ENCODE measurements at regions not wholly inside any gene's neighbourhood (a gene's known extent, or its start where the extent isn't known, plus 50 kb on each side); places are given as distances from the start of the nearest gene placed in this dataset.

- TF ChIP-seq, protein P1, sequence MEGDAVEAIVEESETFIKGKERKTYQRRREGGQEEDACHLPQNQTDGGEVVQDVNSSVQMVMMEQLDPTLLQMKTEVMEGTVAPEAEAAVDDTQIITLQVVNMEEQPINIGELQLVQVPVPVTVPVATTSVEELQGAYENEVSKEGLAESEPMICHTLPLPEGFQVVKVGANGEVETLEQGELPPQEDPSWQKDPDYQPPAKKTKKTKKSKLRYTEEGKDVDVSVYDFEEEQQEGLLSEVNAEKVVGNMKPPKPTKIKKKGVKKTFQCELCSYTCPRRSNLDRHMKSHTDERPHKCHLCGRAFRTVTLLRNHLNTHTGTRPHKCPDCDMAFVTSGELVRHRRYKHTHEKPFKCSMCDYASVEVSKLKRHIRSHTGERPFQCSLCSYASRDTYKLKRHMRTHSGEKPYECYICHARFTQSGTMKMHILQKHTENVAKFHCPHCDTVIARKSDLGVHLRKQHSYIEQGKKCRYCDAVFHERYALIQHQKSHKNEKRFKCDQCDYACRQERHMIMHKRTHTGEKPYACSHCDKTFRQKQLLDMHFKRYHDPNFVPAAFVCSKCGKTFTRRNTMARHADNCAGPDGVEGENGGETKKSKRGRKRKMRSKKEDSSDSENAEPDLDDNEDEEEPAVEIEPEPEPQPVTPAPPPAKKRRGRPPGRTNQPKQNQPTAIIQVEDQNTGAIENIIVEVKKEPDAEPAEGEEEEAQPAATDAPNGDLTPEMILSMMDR (IDR thresholded peaks at IDR 0.05) = no peak
- TF ChIP-seq POLR2A (IDR thresholded peaks at IDR 0.05) = no peak
- intact Hi-C loops (cut with DNase I; ENCODE audit: low total_unique reads) = no loop called here
- H3K9me3 ChIP-seq = no peaks in the 10 kb centered on the region
- H3K4me1 ChIP-seq = peaks cover 3% of the 10 kb centered on the region
- H3K27ac ChIP-seq = no peak overlapping the region
- DNase-seq = no peak
- WGBS, 2 donors = 26 to 36% methylated on average over 1 of the region's 1 CpG
- no peak overlapping the region for H3K4me3 ChIP-seq
- no peaks in the 10 kb centered on the region for H3K27me3 ChIP-seq
- no peaks in the 10 kb centered on the region for H3K36me3 ChIP-seq (ENCODE audit: low read depth, missing control alignments)
These were observed 104.8 kb downstream of the GASK1B start for GRCh38 chr4:158068068-158068467.

- TF ChIP-seq POLR2A (IDR thresholded peaks at IDR 0.05) = no peak
- TF ChIP-seq, protein P1 (IDR thresholded peaks at IDR 0.05) = no peak
- Histone ChIP-seq H3K27ac (no peak overlapping the region), H3K4me3 (no peak overlapping the region), H3K9me3 (no peaks in the 10 kb centered on the region), H3K27me3 (no peaks in the 10 kb centered on the region), H3K36me3 (ENCODE audit: low read depth, missing control alignments) (no peaks in the 10 kb centered on the region), H3K4me1 (peaks cover 3% of the 10 kb centered on the region)
- intact Hi-C loops (cut with DNase I; ENCODE audit: low total_unique reads) = no loop called here
- 83 to 87% methylated on average over 2 of the region's 2 CpGs for WGBS, 2 donors
- no peak for DNase-seq
These were observed 105.2 kb downstream of the GASK1B start for GRCh38 chr4:158067646-158068045.

DNA sequence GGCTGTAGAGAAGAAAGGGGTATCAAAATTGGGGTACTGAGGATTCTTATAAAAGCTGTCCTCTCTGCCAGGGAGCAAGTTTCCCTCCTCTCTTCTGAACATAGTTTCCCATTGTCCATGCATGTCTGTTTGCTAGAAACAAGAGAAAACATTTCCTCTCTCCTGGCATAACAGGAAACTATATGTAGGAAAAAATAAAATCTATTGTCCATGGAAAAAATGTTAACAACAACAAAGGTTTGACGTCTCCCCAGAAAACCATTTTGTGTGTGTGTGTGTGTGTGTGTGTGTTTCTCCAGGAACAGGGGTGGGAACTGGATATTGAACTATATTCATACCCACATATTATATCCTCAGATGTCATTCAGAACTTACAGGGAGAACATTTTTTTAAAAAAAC is 107.2 kb downstream of the GASK1B start:
- WGBS, 2 donors = 86% methylated on average over 1 of the region's 1 CpG
- TF ChIP-seq, protein P1 (IDR thresholded peaks at IDR 0.05) = no peak
- no peak for TF ChIP-seq POLR2A (IDR thresholded peaks at IDR 0.05)

DNA sequence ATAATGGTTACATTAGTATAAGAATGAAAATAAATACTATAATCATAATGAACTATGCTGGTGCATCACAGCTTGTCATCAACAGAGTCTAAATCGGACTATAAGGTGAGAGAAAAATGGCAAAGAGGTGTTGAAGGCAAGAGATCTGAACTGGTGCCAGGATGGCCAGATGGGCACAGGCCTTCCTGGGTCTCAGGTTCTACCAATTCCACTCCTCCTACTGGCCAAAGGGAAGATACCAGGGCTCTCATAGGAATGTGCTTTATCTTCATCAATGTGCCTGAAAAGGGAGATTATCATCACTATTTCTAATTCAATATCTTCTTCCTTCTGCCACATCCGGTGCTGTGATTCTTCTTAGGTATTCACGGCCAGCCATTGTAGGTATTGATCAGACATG is 107.6 kb downstream of the GASK1B start:
- intact Hi-C loops (cut with DNase I; ENCODE audit: low total_unique reads) = no loop called here
- H3K4me3 ChIP-seq = no peak overlapping the region
- TF ChIP-seq, protein P1 (IDR thresholded peaks at IDR 0.05) = no peak
- no peak for TF ChIP-seq POLR2A (IDR thresholded peaks at IDR 0.05)
- no peak overlapping the region for H3K27ac ChIP-seq
- no peak for DNase-seq
- H3K36me3 ChIP-seq (ENCODE audit: low read depth, missing control alignments) = no peaks in the 10 kb centered on the region
- 59% methylated on average over 3 of the region's 3 CpGs for WGBS, 2 donors
- H3K27me3 ChIP-seq = no peaks in the 10 kb centered on the region
- peaks cover 3% of the 10 kb centered on the region for H3K4me1 ChIP-seq
- no peaks in the 10 kb centered on the region for H3K9me3 ChIP-seq

More for the DNA sequence above, 107.2 kb downstream of the GASK1B start:
- intact Hi-C loops (cut with DNase I; ENCODE audit: low total_unique reads) = no loop called here
- H3K36me3 ChIP-seq (ENCODE audit: low read depth, missing control alignments) = no peaks in the 10 kb centered on the region
- peaks cover 3% of the 10 kb centered on the region for H3K4me1 ChIP-seq
- no peak overlapping the region for H3K27ac ChIP-seq
- no peak overlapping the region for H3K4me3 ChIP-seq
- no peaks in the 10 kb centered on the region for H3K27me3 ChIP-seq
- no peaks in the 10 kb centered on the region for H3K9me3 ChIP-seq
- DNase-seq = no peak

- H3K4me3 ChIP-seq = no peak overlapping the region
- H3K27me3 ChIP-seq = no peaks in the 10 kb centered on the region
- DNase-seq = no peak
- intact Hi-C loops (cut with DNase I; ENCODE audit: low total_unique reads) = no loop called here
- no peaks in the 10 kb centered on the region for H3K9me3 ChIP-seq
- TF ChIP-seq POLR2A (IDR thresholded peaks at IDR 0.05) = no peak
- TF ChIP-seq, protein P1 (IDR thresholded peaks at IDR 0.05) = no peak
- no peaks in the 10 kb centered on the region for H3K36me3 ChIP-seq (ENCODE audit: low read depth, missing control alignments)
- peaks cover 2% of the 10 kb centered on the region for H3K4me1 ChIP-seq
- no peak overlapping the region for H3K27ac ChIP-seq
These were observed 116.1 kb downstream of the GASK1B start for GRCh38 chr4:158056689-158057245.

Measured in testis (tissue), 2 donors.